Colonic mucosa (tissue), 4 donors: ENCODE measurements at regions not wholly inside any gene's neighbourhood (a gene's known extent, or its start where the extent isn't known, plus 50 kb on each side); places are given as distances from the start of the nearest gene placed in this dataset.

Source experiments
- DNase-seq: peaks from one replicate; pipeline ENCODE4 v3.0.0-alpha.2; 2020
- H3K27ac ChIP-seq: fragments of 200-600 bp; one replicate; pipeline ENCODE4 v1.8.0; 2021
- H3K27me3 ChIP-seq: fragments of 200-600 bp; one replicate; pipeline ENCODE4 v1.8.0; 2021
- H3K36me3 ChIP-seq: fragments of 200-600 bp; one replicate; pipeline ENCODE4 v1.8.0; 2021
- H3K4me1 ChIP-seq: fragments of 200-600 bp; one replicate; pipeline ENCODE4 v1.8.0; 2021; ENCODE audit warnings: mild to moderate bottlenecking
- H3K4me3 ChIP-seq: fragments of 200-600 bp; one replicate; pipeline ENCODE4 v1.8.0; 2021
- H3K9ac ChIP-seq, 2 donors: one replicate each; pipeline ENCODE4 v1.7.0; 2013; ENCODE audit warnings: control low read depth in 2 of 2, low read depth in 2 of 2, low read length in 2 of 2
- H3K9me3 ChIP-seq: fragments of 200-600 bp; one replicate; pipeline ENCODE4 v1.8.0; 2021
- intact Hi-C: fragments of 100-400 bp; cut with DNase I; formaldehyde crosslinking; loops from one replicate; pipeline ENCODE4 v1.14.1; 2022
- TF ChIP-seq, protein P1 (sequence below): fragments of 200-600 bp; IDR thresholded peaks from one replicate; pipeline ENCODE4 v1.8.0; 2022; ENCODE audit warnings: antibody characterized with exemption, mild to moderate bottlenecking
- donor health status: healthy.
- donor health status: DM: no; HTN: no; CAD: no.
- donor health status: DM: no; HTN: no; CAD: no.

DNA sequence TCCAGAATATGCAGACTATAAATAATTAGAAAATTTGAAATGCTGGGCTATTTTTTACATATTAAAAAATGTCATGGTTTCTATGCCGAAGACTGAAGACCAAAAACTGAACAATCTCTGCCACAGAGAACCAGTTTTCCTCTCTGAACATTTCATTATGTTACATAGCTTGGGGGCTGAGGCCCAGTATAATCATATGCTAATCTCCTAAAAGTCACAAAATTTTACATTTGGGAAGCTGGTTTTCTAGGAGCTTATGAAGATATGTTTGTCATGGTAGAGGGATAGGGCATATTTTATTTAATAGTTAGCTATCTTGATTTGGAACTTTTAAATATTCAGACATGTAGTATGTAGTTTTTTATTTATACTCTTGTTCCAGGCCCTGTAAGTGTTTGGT is 167.8 kb downstream of the GPAT3 start:
- intact Hi-C loops: no loop called here
- no peaks in the 10 kb centered on the region for H3K4me1 ChIP-seq
- H3K36me3 ChIP-seq: no peaks in the 10 kb centered on the region
- TF ChIP-seq, protein P1, sequence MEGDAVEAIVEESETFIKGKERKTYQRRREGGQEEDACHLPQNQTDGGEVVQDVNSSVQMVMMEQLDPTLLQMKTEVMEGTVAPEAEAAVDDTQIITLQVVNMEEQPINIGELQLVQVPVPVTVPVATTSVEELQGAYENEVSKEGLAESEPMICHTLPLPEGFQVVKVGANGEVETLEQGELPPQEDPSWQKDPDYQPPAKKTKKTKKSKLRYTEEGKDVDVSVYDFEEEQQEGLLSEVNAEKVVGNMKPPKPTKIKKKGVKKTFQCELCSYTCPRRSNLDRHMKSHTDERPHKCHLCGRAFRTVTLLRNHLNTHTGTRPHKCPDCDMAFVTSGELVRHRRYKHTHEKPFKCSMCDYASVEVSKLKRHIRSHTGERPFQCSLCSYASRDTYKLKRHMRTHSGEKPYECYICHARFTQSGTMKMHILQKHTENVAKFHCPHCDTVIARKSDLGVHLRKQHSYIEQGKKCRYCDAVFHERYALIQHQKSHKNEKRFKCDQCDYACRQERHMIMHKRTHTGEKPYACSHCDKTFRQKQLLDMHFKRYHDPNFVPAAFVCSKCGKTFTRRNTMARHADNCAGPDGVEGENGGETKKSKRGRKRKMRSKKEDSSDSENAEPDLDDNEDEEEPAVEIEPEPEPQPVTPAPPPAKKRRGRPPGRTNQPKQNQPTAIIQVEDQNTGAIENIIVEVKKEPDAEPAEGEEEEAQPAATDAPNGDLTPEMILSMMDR: no peak
- no peak for DNase-seq
- H3K9ac ChIP-seq: no peak overlapping the region
- no peak overlapping the region for H3K4me3 ChIP-seq
- H3K27me3 ChIP-seq: no peaks in the 10 kb centered on the region
- no peak overlapping the region for H3K27ac ChIP-seq
- H3K9me3 ChIP-seq: no peaks in the 10 kb centered on the region

DNA sequence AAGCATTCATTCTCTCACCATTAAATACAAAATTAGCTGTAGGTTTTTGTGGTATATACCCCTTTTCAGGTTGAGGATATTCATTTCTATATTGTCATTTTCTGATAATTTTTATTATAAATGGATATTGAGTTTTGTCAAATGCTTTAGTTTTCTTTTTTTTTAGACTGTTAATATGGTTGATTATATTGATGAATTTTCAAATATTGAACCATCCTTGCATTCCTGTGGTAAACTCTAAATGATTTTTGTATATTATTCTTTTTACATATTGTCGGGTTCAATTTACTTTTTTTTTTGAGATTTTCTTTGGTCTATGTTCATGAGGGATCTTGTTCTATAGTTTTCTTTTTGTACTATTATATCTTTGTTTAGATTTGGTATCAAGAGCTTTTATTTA is 165.1 kb downstream of the GPAT3 start:
- H3K9ac ChIP-seq: no peak overlapping the region
- no peaks in the 10 kb centered on the region for H3K36me3 ChIP-seq
- TF ChIP-seq, protein P1: no peak
- H3K4me3 ChIP-seq: no peak overlapping the region
- H3K27me3 ChIP-seq: no peaks in the 10 kb centered on the region
- intact Hi-C loops: no loop called here
- H3K4me1 ChIP-seq: no peaks in the 10 kb centered on the region
- no peaks in the 10 kb centered on the region for H3K9me3 ChIP-seq
- H3K27ac ChIP-seq: no peak overlapping the region
- DNase-seq: no peak

DNA sequence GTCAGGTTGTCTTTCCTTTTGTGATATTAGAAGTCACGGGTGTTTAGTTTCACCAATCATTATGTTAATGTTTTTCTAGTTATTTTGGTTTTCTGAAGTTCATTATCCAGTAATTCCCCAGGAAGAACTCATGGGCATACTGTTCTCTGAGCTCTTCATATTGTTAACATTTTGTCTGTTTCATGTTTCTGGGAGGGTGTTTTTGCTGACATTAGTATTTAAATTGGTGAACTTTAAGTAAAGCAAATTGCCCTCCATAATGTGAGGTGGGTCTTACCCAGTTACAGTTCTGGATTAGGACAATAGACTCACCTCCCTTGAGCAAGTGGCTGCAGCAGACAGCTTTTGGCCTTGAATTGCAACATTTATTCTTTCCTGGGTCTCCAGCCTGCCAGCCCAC is 163.4 kb downstream of the GPAT3 start:
- intact Hi-C loops: no loop called here
- no peak overlapping the region for H3K27ac ChIP-seq
- H3K9ac ChIP-seq: no peak overlapping the region
- TF ChIP-seq, protein P1: no peak
- DNase-seq: no peak
- no peaks in the 10 kb centered on the region for H3K9me3 ChIP-seq
- no peak overlapping the region for H3K4me3 ChIP-seq
- H3K36me3 ChIP-seq: no peaks in the 10 kb centered on the region
- H3K27me3 ChIP-seq: no peaks in the 10 kb centered on the region
- no peaks in the 10 kb centered on the region for H3K4me1 ChIP-seq

DNA sequence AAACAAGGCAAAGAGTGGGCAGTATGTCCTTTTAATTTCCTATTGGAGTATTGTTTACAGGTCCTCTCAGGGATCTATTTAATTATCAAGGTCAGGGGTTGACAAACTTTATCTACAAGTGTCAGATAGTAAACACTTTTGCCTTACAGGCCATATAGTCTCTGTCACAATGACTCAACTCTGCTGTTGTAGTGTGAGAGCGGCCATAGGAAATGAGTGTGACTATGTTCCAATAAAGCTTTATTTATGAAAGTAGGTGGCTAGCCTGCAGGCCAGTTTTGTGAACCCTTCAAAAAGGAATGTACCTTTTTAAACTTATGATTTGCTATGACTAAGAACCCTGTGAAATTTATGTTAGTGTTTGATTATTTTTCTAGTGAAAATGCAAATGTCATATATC is 156.1 kb downstream of the GPAT3 start:
- TF ChIP-seq, protein P1: no peak
- intact Hi-C loops: no loop called here

DNA sequence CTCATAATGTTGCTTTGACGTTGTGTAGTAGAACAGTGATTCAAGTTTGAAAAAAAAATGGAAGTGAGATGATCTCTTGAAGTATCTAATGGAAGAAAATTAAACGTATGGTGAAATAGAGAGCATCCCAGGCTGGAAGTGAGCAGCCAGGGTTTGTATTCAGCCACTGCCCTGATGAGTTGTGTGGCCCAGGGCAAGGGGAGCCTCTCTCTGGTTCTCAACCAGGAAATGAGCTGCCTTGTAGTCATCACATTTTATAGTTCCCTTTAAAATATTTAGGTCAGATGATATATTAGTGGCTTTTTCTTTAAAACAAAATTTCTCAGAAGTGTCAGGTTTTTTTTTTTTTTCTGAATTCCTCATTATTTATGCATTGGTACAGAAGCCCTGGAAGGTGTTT is 150.3 kb downstream of the GPAT3 start:
- no peaks in the 10 kb centered on the region for H3K27me3 ChIP-seq
- intact Hi-C loops: no loop called here
- TF ChIP-seq, protein P1: no peak
- no peaks in the 10 kb centered on the region for H3K9me3 ChIP-seq
- DNase-seq: no peak
- no peaks in the 10 kb centered on the region for H3K36me3 ChIP-seq
- no peak overlapping the region for H3K4me3 ChIP-seq
- no peaks in the 10 kb centered on the region for H3K4me1 ChIP-seq
- H3K9ac ChIP-seq: no peak overlapping the region
- no peak overlapping the region for H3K27ac ChIP-seq

More for the DNA sequence above, 156.1 kb downstream of the GPAT3 start:
- no peak overlapping the region for H3K9ac ChIP-seq
- no peak overlapping the region for H3K4me3 ChIP-seq
- H3K9me3 ChIP-seq: no peaks in the 10 kb centered on the region
- H3K4me1 ChIP-seq: no peaks in the 10 kb centered on the region
- no peak overlapping the region for H3K27ac ChIP-seq
- H3K27me3 ChIP-seq: no peaks in the 10 kb centered on the region
- H3K36me3 ChIP-seq: no peaks in the 10 kb centered on the region
- no peak for DNase-seq

DNA sequence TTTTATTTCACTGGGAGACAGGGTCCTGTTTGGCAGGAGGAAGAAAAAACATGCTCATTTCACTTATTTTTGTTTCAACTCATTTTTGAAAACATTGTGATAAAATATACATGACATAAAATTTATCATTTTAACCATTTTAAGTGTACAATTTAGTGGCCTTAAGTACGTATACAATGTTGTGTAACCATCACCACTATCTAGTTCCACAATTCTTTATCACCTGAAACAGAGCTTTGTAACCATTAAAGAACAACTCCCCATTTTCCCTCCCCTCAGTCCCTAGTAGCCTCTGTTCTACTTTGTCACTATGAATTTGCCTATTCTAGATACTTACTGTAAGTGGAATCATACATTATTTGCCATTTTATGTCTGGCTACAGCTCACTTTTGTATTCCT is 143.8 kb downstream of the GPAT3 start:
- no peak for DNase-seq

More for the DNA sequence above, 143.8 kb downstream of the GPAT3 start:
- intact Hi-C loops: no loop called here
- Histone ChIP-seq H3K27ac (no peak overlapping the region), H3K4me1 (no peaks in the 10 kb centered on the region), H3K4me3 (no peak overlapping the region), H3K36me3 (no peaks in the 10 kb centered on the region), H3K27me3 (no peaks in the 10 kb centered on the region), H3K9me3 (no peaks in the 10 kb centered on the region), H3K9ac (no peak overlapping the region)
- TF ChIP-seq, protein P1: no peak
